HepG2 (cell line): ENCODE measurements at regions not wholly inside any gene's neighbourhood (a gene's known extent, or its start where the extent isn't known, plus 50 kb on each side); places are given as distances from the start of the nearest gene placed in this dataset.

Experiments used
- ATAC-seq: fragments of 200-7000 bp; cut with Tn5 transposase; 3 replicates; pipeline ENCODE4 v1.9.1; 2020; ENCODE audit warnings: mild to moderate bottlenecking, moderate library complexity
- BruUV-seq: library from RNA; stranded (reverse); fragments of 400-500 nt; replicated peaks from 2 replicates; lab custom pipeline; 2021; lab: Mats Ljungman, UMichigan
- CTCF ChIA-PET: fragments of 300-600 bp; formaldehyde crosslinking; extraction: SDS; loops from one replicate; lab custom pipeline; 2021; ENCODE audit warnings: low total read pairs, inconsistent platforms, low intra/inter-chr PET ratio; lab: Yijun Ruan, JAX
- POLR2A ChIA-PET: fragments of 350-600 bp; sonication (Branson Sonifier 250); formaldehyde crosslinking; loops from one replicate; lab custom pipeline; 2020; ENCODE audit warnings: antibody characterized with exemption, inconsistent platforms; lab: Yijun Ruan, JAX
- DNase-seq: peaks from one replicate; pipeline ENCODE4 v3.0.0-alpha.2; 2015; ENCODE audit warnings: low spot score
- FAIRE-seq: peaks from 3 replicates; lab custom pipeline; 2011; peaks lifted over from hg19 to GRCh38; lab: Jason Lieb, UNC
- H2AFZ ChIP-seq: one replicate; pipeline ENCODE4 v1.6.1; 2011; ENCODE audit warnings: low read length, inconsistent platforms
- H3K27ac ChIP-seq: fragments of 300-600 bp; 3 replicates; pipeline ENCODE4 v1.8.0; 2011; ENCODE audit warnings: mixed run types, mild to moderate bottlenecking, mixed read lengths, low read length, inconsistent platforms; ENCODE audit not compliant: insufficient read depth; ENCODE audit errors: extremely low read length
- H3K27me3 ChIP-seq, 2 experiments: fragments of 200-600 bp in 1 of 2; 2 replicates in 1 of 2; 3 replicates in 1 of 2; pipeline versions ENCODE4 v1.6.0 to v1.8.0; 2011; ENCODE audit warnings: low read length in 2 of 2, mild to moderate bottlenecking in 2 of 2, moderate library complexity in 2 of 2, inconsistent platforms in 1 of 2; ENCODE audit not compliant: insufficient read depth in 2 of 2, control insufficient read depth in 1 of 2
- H3K36me3 ChIP-seq, 2 experiments: fragments of 200-600 bp in 1 of 2; replicated peaks in 1 of 2; 2 replicates in 1 of 2; 3 replicates in 1 of 2; pipeline versions ENCODE4 v1.5.1 to v1.8.0; 2011; ENCODE audit warnings: low read length in 2 of 2, inconsistent platforms in 1 of 2; ENCODE audit not compliant: insufficient read depth in 2 of 2, control insufficient read depth in 1 of 2
- H3K4me1 ChIP-seq: 2 replicates; pipeline ENCODE4 v1.5.1; 2012; ENCODE audit warnings: low read length, inconsistent platforms; ENCODE audit not compliant: insufficient read depth
- H3K4me2 ChIP-seq: 2 replicates; pipeline ENCODE4 v1.6.0; 2011; ENCODE audit warnings: low read depth, low read length, inconsistent platforms
- H3K4me3 ChIP-seq, 3 experiments: fragments of 200-600 bp in 1 of 3; sonication (generic), shearing (Covaris generic) in 1 of 3; replicated peaks in 1 of 3; 2 replicates each; pipeline ENCODE4 v1.5.1; 2011 to 2016; ENCODE audit warnings: low read length in 3 of 3, inconsistent platforms in 2 of 3, low read depth in 2 of 3, mild to moderate bottlenecking in 2 of 3, control low read depth in 1 of 3, mixed read lengths in 1 of 3; ENCODE audit not compliant: insufficient read depth in 1 of 3
- H3K79me2 ChIP-seq: one replicate; pipeline ENCODE4 v1.6.1; 2011; ENCODE audit warnings: low read length, inconsistent platforms; ENCODE audit not compliant: insufficient read depth
- H3K9ac ChIP-seq: 2 replicates; pipeline ENCODE4 v1.6.0; 2011; ENCODE audit warnings: mild to moderate bottlenecking, low read depth, low read length, inconsistent platforms; ENCODE audit not compliant: insufficient read depth
- H3K9me3 ChIP-seq: 2 replicates; pipeline ENCODE4 v1.5.1; 2012; ENCODE audit warnings: mild to moderate bottlenecking, low read length
- H4K20me1 ChIP-seq: 2 replicates; pipeline ENCODE4 v1.6.0; 2011; ENCODE audit warnings: inconsistent platforms, mild to moderate bottlenecking, low read length, moderate library complexity; ENCODE audit not compliant: insufficient read depth
- ATF6 ChIP-seq: sonication (generic); formaldehyde crosslinking; conservative IDR thresholded peaks from 2 replicates; pipeline ENCODE4 v1.4.0; 2020; ENCODE audit warnings: missing genetic modification reagents
- CBFB ChIP-seq: sonication (generic); formaldehyde crosslinking; IDR thresholded peaks from 2 replicates; pipeline ENCODE4 v1.4.0; 2020; ENCODE audit warnings: missing genetic modification reagents
- CHD4 ChIP-seq: fragments of 200-600 bp; sonication (generic); IDR thresholded peaks from 2 replicates; pipeline ENCODE4 v1.7.0; 2017; ENCODE audit warnings: mild to moderate bottlenecking, low read length, borderline replicate concordance
- EP300 ChIP-seq, 3 experiments: sonication (generic) in 1 of 3; formaldehyde crosslinking in 1 of 3; IDR thresholded peaks; 2 replicates each; pipeline versions ENCODE4 v1.5.1 to v1.6.1; 2011 to 2020; ENCODE audit warnings: low read depth in 2 of 3, low read length in 2 of 3, borderline replicate concordance in 1 of 3, improper control_type of control experiment in 1 of 3, mild to moderate bottlenecking in 1 of 3, missing genetic modification reagents in 1 of 3, moderate library complexity in 1 of 3
- ISL2 ChIP-seq: sonication (generic); formaldehyde crosslinking; IDR thresholded peaks from 2 replicates; pipeline ENCODE4 v1.5.0; 2020; ENCODE audit warnings: missing genetic modification reagents
- MEIS1 ChIP-seq: sonication (generic); formaldehyde crosslinking; IDR thresholded peaks from 2 replicates; pipeline ENCODE4 v1.9.0; 2021; ENCODE audit warnings: mild to moderate bottlenecking, missing genetic modification reagents, moderate library complexity, borderline replicate concordance
- NRL ChIP-seq: sonication (generic); formaldehyde crosslinking; IDR thresholded peaks from 2 replicates; pipeline ENCODE4 v1.5.0; 2020; ENCODE audit warnings: missing genetic modification reagents, mild to moderate bottlenecking, moderate library complexity, borderline replicate concordance
- SNAPC2 ChIP-seq: sonication (generic); formaldehyde crosslinking; IDR thresholded peaks from 2 replicates; pipeline ENCODE4 v1.8.1; 2022; ENCODE audit warnings: mild to moderate bottlenecking, missing genetic modification reagents
- SRF ChIP-seq: IDR thresholded peaks from 2 replicates; pipeline ENCODE4 v1.6.1; 2011; ENCODE audit warnings: mild to moderate bottlenecking, low read depth, low read length, moderate library complexity
- ZFP41 ChIP-seq: sonication (generic); formaldehyde crosslinking; IDR thresholded peaks from 2 replicates; pipeline ENCODE4 v1.4.0; 2020; ENCODE audit warnings: mild to moderate bottlenecking, missing genetic modification reagents, borderline replicate concordance
- ZNF326 ChIP-seq: sonication (generic); formaldehyde crosslinking; IDR thresholded peaks from 2 replicates; pipeline ENCODE4 v1.4.0; 2020; ENCODE audit warnings: missing genetic modification reagents, borderline replicate concordance
- WGBS: methylation state at CpG from one replicate; pipeline ENCODE4 v1.1.6; 2017; ENCODE audit warnings: low lambda C conversion rate; 5-methylcytosine and 5-hydroxymethylcytosine counted together
- in situ Hi-C: cut with HindIII; loops from 2 replicates; pipeline ENCODE4 v1.10.0; 2017; ENCODE audit warnings: low pct_unique_long_range_greater_than_20kb; ENCODE audit not compliant: extremely low pct_ligation_motif_present
- intact Hi-C: fragments of 100-400 bp; cut with micrococcal nuclease; formaldehyde crosslinking; loops from one replicate; pipeline ENCODE4 v1.10.0; 2022; ENCODE audit not compliant: unreplicated experiment

GRCh38 chr9:78791779-78792178, 494.9 kb downstream of the PSAT1 start:
- POLR2A ChIA-PET, result no interaction called here
- ATAC-seq, result no peak
- Histone ChIP-seq H4K20me1 (no peaks in the 10 kb centered on the region), H3K27ac (no peak overlapping the region), H3K9me3 (no peaks in the 10 kb centered on the region), H3K4me2 (no peak overlapping the region), H3K27me3 (no peaks in the 10 kb centered on the region), H3K36me3 (no peaks in the 10 kb centered on the region), H3K4me3 (no peak overlapping the region), H3K4me1 (no peaks in the 10 kb centered on the region), H3K79me2 (no peaks in the 10 kb centered on the region), H2AFZ (no peak overlapping the region), H3K9ac (no peak overlapping the region)
- DNase-seq, result no peak
- CTCF ChIA-PET, result no interaction called here
- in situ Hi-C loops (no loop called here), intact Hi-C loops (no loop called here)
- no peak for FAIRE-seq
- WGBS, result 6% methylated on average over 2 of the region's 2 CpGs
- no TSS peak for BruUV-seq
- TF ChIP-seq ATF6 (CRISPR knock-in tag) (no peak), ZFP41 (CRISPR knock-in tag) (no peak), ISL2 (no peak), EP300 (IDR thresholded peaks at IDR 0.05; ENCODE audit: low read depth in 2 of 2, low read length in 2 of 2) (no peak), EP300 (CRISPR knock-in tag; IDR thresholded peaks at IDR 0.05; ENCODE audit: borderline replicate concordance) (no peak), NRL (CRISPR knock-in tag) (no peak)

- Histone ChIP-seq H3K27ac (no peak overlapping the region), H3K36me3 (no peaks in the 10 kb centered on the region), H3K9me3 (no peaks in the 10 kb centered on the region), H3K79me2 (no peaks in the 10 kb centered on the region), H3K4me2 (no peak overlapping the region), H3K27me3 (no peaks in the 10 kb centered on the region), H2AFZ (no peak overlapping the region), H3K9ac (no peak overlapping the region), H3K4me3 (no peak overlapping the region), H4K20me1 (no peaks in the 10 kb centered on the region), H3K4me1 (no peaks in the 10 kb centered on the region)
- DNase-seq, result no peak
- POLR2A ChIA-PET, result no interaction called here
- intact Hi-C loops (no loop called here), in situ Hi-C loops (no loop called here)
- no peak for TF ChIP-seq CBFB
- TF ChIP-seq SRF, result no peak
- TF ChIP-seq SNAPC2 (CRISPR knock-in tag), result no peak
- TF ChIP-seq CHD4, result no peak
- no peak for TF ChIP-seq MEIS1 (CRISPR knock-in tag)
- TF ChIP-seq ZNF326 (CRISPR knock-in tag), result no peak
- CTCF ChIA-PET, result no interaction called here
- no peak for FAIRE-seq
- 2% methylated on average over 3 of the region's 3 CpGs for whole genome bisulfite sequencing
- ATAC-seq, result no peak
- no TSS peak for BruUV-seq
Observed at GRCh38 chr9:78792745-78793144, 495.8 kb downstream of the PSAT1 start.
